HEK293 (cell line): ENCODE measurements at regions not wholly inside any gene's neighbourhood (a gene's known extent, or its start where the extent isn't known, plus 50 kb on each side); places are given as distances from the start of the nearest gene placed in this dataset.

Experiments
- CTCF ChIA-PET: fragments of 350-600 bp; formaldehyde crosslinking; extraction: SDS; loops from one replicate; lab custom pipeline; 2021; ENCODE audit warnings: antibody characterized with exemption; lab: Yijun Ruan, JAX
- POLR2A ChIA-PET: fragments of 300-600 bp; formaldehyde crosslinking; extraction: SDS; loops from one replicate; lab custom pipeline; 2020; ENCODE audit warnings: antibody characterized with exemption, inconsistent platforms; lab: Yijun Ruan, JAX
- H3K27ac ChIP-seq: fragments of 200-500 bp; sonication (Bioruptor generic); 2 replicates; pipeline ENCODE4 v1.5.1; 2014; ENCODE audit warnings: low read depth, low read length, control low read depth, inconsistent platforms; ENCODE audit errors: extremely low read depth
- H3K36me3 ChIP-seq, 2 experiments: fragments of 200-500 bp in 1 of 2; sonication (Bioruptor generic) in 1 of 2; 1 replicate in 1 of 2; 2 replicates in 1 of 2; pipeline ENCODE4 v1.5.1; 2014 to 2017; ENCODE audit warnings: inconsistent platforms in 2 of 2, low read length in 2 of 2; ENCODE audit not compliant: control insufficient read depth in 2 of 2, insufficient read depth in 1 of 2
- H3K4me1 ChIP-seq: fragments of 200-500 bp; sonication (Bioruptor generic); 2 replicates; pipeline ENCODE4 v1.5.1; 2014; ENCODE audit warnings: mild to moderate bottlenecking, low read length, inconsistent platforms; ENCODE audit not compliant: control insufficient read depth, insufficient read depth
- H3K4me3 ChIP-seq: 2 replicates; pipeline ENCODE4 v1.5.1; 2011; ENCODE audit warnings: low read depth, mild to moderate bottlenecking, control low read depth, low read length, moderate library complexity
- H3K9me3 ChIP-seq: fragments of 200-500 bp; sonication (Bioruptor generic); 2 replicates; pipeline ENCODE4 v1.5.1; 2014; ENCODE audit warnings: low read depth, low read length, inconsistent platforms; ENCODE audit not compliant: control insufficient read depth, insufficient read depth
- HOXD13 ChIP-seq: sonication (generic); formaldehyde crosslinking; IDR thresholded peaks from 2 replicates; pipeline ENCODE4 v1.8.0; 2022; ENCODE audit warnings: missing genetic modification reagents, borderline replicate concordance
- MEIS1 ChIP-seq: sonication (generic); formaldehyde crosslinking; IDR thresholded peaks from 2 replicates; pipeline ENCODE4 v1.8.1; 2022; ENCODE audit warnings: missing genetic modification reagents, mild to moderate bottlenecking, borderline replicate concordance
- SETDB1 ChIP-seq: IDR thresholded peaks from one replicate; pipeline ENCODE4 v1.6.1; 2017; ENCODE audit warnings: mild to moderate bottlenecking, low read length, moderate library complexity, mixed read lengths; ENCODE audit not compliant: insufficient read length
- ZBTB44 ChIP-seq: fragments of 450-650 bp; IDR thresholded peaks from 2 replicates; pipeline ENCODE4 v1.5.1; 2018; ENCODE audit warnings: missing biosample characterization, mild to moderate bottlenecking, missing genetic modification characterization
- ZFHX2 ChIP-seq: fragments of 450-650 bp; formaldehyde crosslinking; conservative IDR thresholded peaks from 2 replicates; pipeline ENCODE4 v1.5.1; 2016; ENCODE audit warnings: missing biosample characterization, missing genetic modification characterization
- ZNF146 ChIP-seq: fragments of 450-650 bp; formaldehyde crosslinking; IDR thresholded peaks from 2 replicates; pipeline ENCODE4 v1.5.1; 2016; ENCODE audit warnings: missing biosample characterization, missing genetic modification characterization
- ZNF157 ChIP-seq: fragments of 450-650 bp; formaldehyde crosslinking; IDR thresholded peaks from 2 replicates; pipeline ENCODE4 v1.5.1; 2016; ENCODE audit warnings: missing biosample characterization, missing genetic modification characterization
- ZNF169 ChIP-seq: fragments of 450-650 bp; formaldehyde crosslinking; IDR thresholded peaks from 2 replicates; pipeline ENCODE4 v1.5.1; 2016; ENCODE audit warnings: missing biosample characterization, missing genetic modification characterization
- ZNF354C ChIP-seq: fragments of 450-650 bp; formaldehyde crosslinking; IDR thresholded peaks from 2 replicates; pipeline ENCODE4 v1.5.1; 2016; ENCODE audit warnings: missing biosample characterization, missing genetic modification characterization, low read depth, borderline replicate concordance
- ZNF366 ChIP-seq: fragments of 450-650 bp; formaldehyde crosslinking; conservative IDR thresholded peaks from 2 replicates; pipeline ENCODE4 v1.5.1; 2016; ENCODE audit warnings: missing biosample characterization, missing genetic modification characterization
- ZNF37A ChIP-seq: fragments of 450-650 bp; IDR thresholded peaks from 2 replicates; pipeline ENCODE4 v1.5.1; 2018; ENCODE audit warnings: missing biosample characterization, missing genetic modification characterization
- ZNF473 ChIP-seq: fragments of 450-650 bp; formaldehyde crosslinking; IDR thresholded peaks from 2 replicates; pipeline ENCODE4 v1.5.1; 2017; ENCODE audit warnings: missing biosample characterization, missing genetic modification characterization
- ZNF529 ChIP-seq: fragments of 450-650 bp; formaldehyde crosslinking; IDR thresholded peaks from 2 replicates; pipeline ENCODE4 v1.5.1; 2017; ENCODE audit warnings: missing genetic modification characterization, missing biosample characterization; ENCODE audit not compliant: insufficient replicate concordance
- ZNF544 ChIP-seq: fragments of 450-650 bp; formaldehyde crosslinking; IDR thresholded peaks from 2 replicates; pipeline ENCODE4 v1.5.0; 2017; ENCODE audit warnings: missing biosample characterization, missing genetic modification characterization
- ZNF585B ChIP-seq: fragments of 450-650 bp; formaldehyde crosslinking; IDR thresholded peaks from 2 replicates; pipeline ENCODE4 v1.5.1; 2016; ENCODE audit warnings: missing biosample characterization, missing genetic modification characterization
- ZNF664 ChIP-seq: fragments of 450-650 bp; formaldehyde crosslinking; IDR thresholded peaks from 2 replicates; pipeline ENCODE4 v1.5.1; 2016; ENCODE audit warnings: missing biosample characterization, missing genetic modification characterization
- ZNF776 ChIP-seq: fragments of 450-650 bp; formaldehyde crosslinking; IDR thresholded peaks from 2 replicates; pipeline ENCODE4 v1.5.0; 2017; ENCODE audit warnings: missing biosample characterization, missing genetic modification characterization, borderline replicate concordance
- ZNF792 ChIP-seq: fragments of 450-650 bp; formaldehyde crosslinking; IDR thresholded peaks from 2 replicates; pipeline ENCODE4 v1.5.1; 2016; ENCODE audit warnings: missing biosample characterization, missing genetic modification characterization

GRCh38 chr2:3091696-3092095 is 285.9 kb downstream of the EIPR1 start:
- POLR2A ChIA-PET, result no interaction called here
- CTCF ChIA-PET, result interaction anchor here (0.6 to 0.7 kb wide), 2 partner anchors 12 to 107 kb away, joined by 3 read pairs; no protein-coding TSS in a partner anchor
- no peaks in the 10 kb centered on the region for H3K36me3 ChIP-seq
- TF ChIP-seq ZNF585B (no peak), ZNF544 (no peak), ZNF529 (tag by site-specific recombination) (no peak), ZNF157 (tag by site-specific recombination) (no peak), ZFHX2 (tag by site-specific recombination) (no peak)
- no peaks in the 10 kb centered on the region for H3K4me1 ChIP-seq
- H3K4me3 ChIP-seq, result no peak overlapping the region
- H3K27ac ChIP-seq, result no peak overlapping the region
- no peaks in the 10 kb centered on the region for H3K9me3 ChIP-seq

- no peak overlapping the region for H3K4me3 ChIP-seq
- ChIA-PET POLR2A (no interaction called here), CTCF (no interaction called here)
- H3K27ac ChIP-seq, result no peak overlapping the region
- no peaks in the 10 kb centered on the region for H3K36me3 ChIP-seq
- TF ChIP-seq ZNF169 (tag by site-specific recombination) (no peak), ZBTB44 (no peak)
- no peaks in the 10 kb centered on the region for H3K9me3 ChIP-seq
- no peaks in the 10 kb centered on the region for H3K4me1 ChIP-seq
Measured at GRCh38 chr2:3082705-3083104, 294.9 kb downstream of the EIPR1 start.

- ChIA-PET POLR2A (no interaction called here), CTCF (interaction anchor here (0.6 to 1.0 kb wide), 2 partner anchors 12 to 422 kb away, joined by 3 to 5 read pairs; no protein-coding TSS in a partner anchor)
- TF ChIP-seq ZNF354C (tag by site-specific recombination) (no peak), ZNF664 (tag by site-specific recombination) (no peak), MEIS1 (CRISPR knock-in tag) (no peak), ZNF366 (tag by site-specific recombination) (no peak), ZNF473 (no peak), ZNF529 (tag by site-specific recombination) (no peak), ZNF776 (tag by site-specific recombination) (no peak), SETDB1 (no peak), ZNF146 (no peak), HOXD13 (CRISPR knock-in tag) (no peak), ZNF792 (tag by site-specific recombination) (no peak), ZNF37A (tag by site-specific recombination) (no peak)
- no peak overlapping the region for H3K27ac ChIP-seq
- no peaks in the 10 kb centered on the region for H3K36me3 ChIP-seq
- no peaks in the 10 kb centered on the region for H3K9me3 ChIP-seq
- no peaks in the 10 kb centered on the region for H3K4me1 ChIP-seq
- H3K4me3 ChIP-seq, result no peak overlapping the region
Measured at GRCh38 chr2:3079959-3080948, 297.4 kb downstream of the EIPR1 start.
